ENCODE measurements at regions not wholly inside any gene's neighbourhood (a gene's known extent, or its start where the extent isn't known, plus 50 kb on each side); places are given as distances from the start of the nearest gene placed in this dataset.
A peak's percentile ranks its signal among the peaks of the same experiment; 100 is the strongest.

DNA sequence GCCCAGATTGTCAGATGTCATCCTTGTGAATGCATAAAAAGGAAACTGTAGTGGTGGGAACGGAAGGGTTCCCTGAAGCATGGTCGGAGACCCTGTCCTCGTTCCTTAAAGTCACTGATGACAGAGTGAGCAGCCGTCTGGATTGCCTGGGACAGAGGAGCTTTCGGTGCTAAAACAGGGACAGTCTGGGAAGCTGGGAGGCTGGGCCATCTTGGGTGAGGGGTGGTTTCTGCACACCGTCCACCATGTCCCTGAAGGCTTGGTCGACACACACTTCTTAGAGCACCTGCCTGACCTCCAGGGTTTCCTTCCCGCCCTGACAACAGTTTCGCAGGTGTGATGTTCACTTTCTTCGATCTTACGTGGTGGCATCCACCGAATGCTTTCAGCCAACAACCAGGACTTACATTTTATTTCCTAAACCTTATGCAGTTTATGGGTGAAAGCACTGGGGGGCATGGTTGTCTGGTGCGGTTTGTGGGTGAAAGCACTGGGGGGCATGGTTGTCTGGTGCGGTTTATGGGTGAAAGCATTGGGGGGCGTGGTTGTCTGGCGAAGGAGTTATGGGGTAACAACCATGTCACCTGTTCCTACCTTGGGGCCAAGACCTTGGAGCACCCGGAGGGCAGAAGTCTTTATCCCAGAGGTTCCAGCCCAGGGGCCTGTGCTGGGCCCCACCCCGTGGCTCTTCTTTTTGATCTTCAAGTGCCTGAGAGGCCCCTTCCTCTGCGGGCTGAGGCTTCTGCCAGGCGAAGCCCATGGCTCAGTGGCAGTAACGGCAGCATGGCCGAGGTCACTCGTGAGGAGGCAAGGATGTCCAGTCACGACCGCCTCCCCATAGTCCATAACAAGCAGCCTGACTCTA, 81.7 kb upstream of the FRMD1 start:
- Histone ChIP-seq H3K27me3 (no peaks in the 10 kb centered on the region), H3K4me1 (no peaks in the 10 kb centered on the region), H3K4me3 (no peak overlapping the region), H3K27ac (no peak overlapping the region), H3K36me3 (no peaks in the 10 kb centered on the region), H3K9me3 (no peaks in the 10 kb centered on the region)
- ATAC-seq (no peak), DNase-seq (no peak)
- TF ChIP-seq POLR2A (IDR thresholded peaks at IDR 0.05), result no peak
- TF ChIP-seq, protein P1, sequence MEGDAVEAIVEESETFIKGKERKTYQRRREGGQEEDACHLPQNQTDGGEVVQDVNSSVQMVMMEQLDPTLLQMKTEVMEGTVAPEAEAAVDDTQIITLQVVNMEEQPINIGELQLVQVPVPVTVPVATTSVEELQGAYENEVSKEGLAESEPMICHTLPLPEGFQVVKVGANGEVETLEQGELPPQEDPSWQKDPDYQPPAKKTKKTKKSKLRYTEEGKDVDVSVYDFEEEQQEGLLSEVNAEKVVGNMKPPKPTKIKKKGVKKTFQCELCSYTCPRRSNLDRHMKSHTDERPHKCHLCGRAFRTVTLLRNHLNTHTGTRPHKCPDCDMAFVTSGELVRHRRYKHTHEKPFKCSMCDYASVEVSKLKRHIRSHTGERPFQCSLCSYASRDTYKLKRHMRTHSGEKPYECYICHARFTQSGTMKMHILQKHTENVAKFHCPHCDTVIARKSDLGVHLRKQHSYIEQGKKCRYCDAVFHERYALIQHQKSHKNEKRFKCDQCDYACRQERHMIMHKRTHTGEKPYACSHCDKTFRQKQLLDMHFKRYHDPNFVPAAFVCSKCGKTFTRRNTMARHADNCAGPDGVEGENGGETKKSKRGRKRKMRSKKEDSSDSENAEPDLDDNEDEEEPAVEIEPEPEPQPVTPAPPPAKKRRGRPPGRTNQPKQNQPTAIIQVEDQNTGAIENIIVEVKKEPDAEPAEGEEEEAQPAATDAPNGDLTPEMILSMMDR (IDR thresholded peaks at IDR 0.05), result no peak
- whole genome bisulfite sequencing (ENCODE audit: insufficient coverage, low coverage, low lambda C conversion rate, missing lambda C conversion rate), result 91% methylated on average over 16 of the region's 25 CpGs
- intact Hi-C loops (cut with DNase I), result no loop called here

DNA sequence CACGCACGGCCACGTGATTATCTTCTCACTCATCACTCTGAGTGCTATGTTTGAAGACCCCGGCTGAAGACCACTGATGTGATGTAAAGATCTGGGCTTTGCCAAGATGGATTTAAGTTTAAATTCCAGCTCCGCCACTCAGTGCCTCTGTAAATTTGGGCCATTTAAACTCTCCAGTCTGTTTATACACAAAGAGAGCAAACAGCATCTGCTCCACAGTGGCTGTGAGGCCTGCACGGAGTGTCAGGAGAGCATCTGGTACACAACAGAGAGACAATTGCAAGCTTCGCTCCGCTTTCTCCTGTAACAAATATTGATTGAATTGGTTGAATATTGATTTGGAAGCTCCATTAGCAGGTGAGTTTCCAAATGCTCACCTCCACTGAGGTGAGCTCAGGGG, 80.5 kb upstream of the FRMD1 start:
- no peaks in the 10 kb centered on the region for H3K9me3 ChIP-seq
- no peak for DNase-seq
- 96% methylated on average over 3 of the region's 8 CpGs for WGBS (ENCODE audit: insufficient coverage, low coverage, low lambda C conversion rate, missing lambda C conversion rate)
- H3K27me3 ChIP-seq, result no peaks in the 10 kb centered on the region
- H3K27ac ChIP-seq, result no peak overlapping the region
- no peaks in the 10 kb centered on the region for H3K4me1 ChIP-seq
- TF ChIP-seq POLR2A (IDR thresholded peaks at IDR 0.05), result no peak
- TF ChIP-seq, protein P1 (IDR thresholded peaks at IDR 0.05), result no peak
- intact Hi-C loops (cut with DNase I), result loop anchor here (10.0 kb wide), 2 partner anchors 185 to 195 kb away; no protein-coding TSS in a partner anchor
- no peak overlapping the region for H3K4me3 ChIP-seq
- no peak for ATAC-seq
- H3K36me3 ChIP-seq, result no peaks in the 10 kb centered on the region

DNA sequence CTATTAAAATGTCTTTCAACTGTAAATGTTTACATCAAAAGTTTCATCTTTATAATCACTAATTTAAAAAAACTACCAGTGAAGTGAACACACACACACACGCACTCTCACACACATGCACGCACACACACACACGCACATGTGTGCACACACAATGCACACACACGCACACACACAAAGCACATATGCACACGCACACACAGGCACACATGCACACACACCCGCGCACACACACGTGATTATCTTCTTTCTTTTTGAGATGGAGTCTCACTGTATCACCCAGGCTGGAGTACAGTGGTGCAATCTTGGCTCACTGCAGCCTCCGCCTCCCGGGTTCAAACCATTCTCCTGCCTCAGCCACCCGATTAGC, 80.0 kb upstream of the FRMD1 start:
- DNase-seq, result no peak
- no peaks in the 10 kb centered on the region for H3K9me3 ChIP-seq
- H3K4me1 ChIP-seq, result no peaks in the 10 kb centered on the region
- H3K27ac ChIP-seq, result no peak overlapping the region
- ATAC-seq, result no peak
- no peaks in the 10 kb centered on the region for H3K36me3 ChIP-seq
- WGBS (ENCODE audit: insufficient coverage, low coverage, low lambda C conversion rate, missing lambda C conversion rate), result 87% methylated on average over 9 of the region's 11 CpGs
- no peak overlapping the region for H3K4me3 ChIP-seq
- TF ChIP-seq, protein P1 (IDR thresholded peaks at IDR 0.05), result no peak
- no peak for TF ChIP-seq POLR2A (IDR thresholded peaks at IDR 0.05)
- intact Hi-C loops (cut with DNase I), result loop anchor here (10.0 kb wide), 2 partner anchors 186 to 196 kb away; no protein-coding TSS in a partner anchor
- no peaks in the 10 kb centered on the region for H3K27me3 ChIP-seq

DNA sequence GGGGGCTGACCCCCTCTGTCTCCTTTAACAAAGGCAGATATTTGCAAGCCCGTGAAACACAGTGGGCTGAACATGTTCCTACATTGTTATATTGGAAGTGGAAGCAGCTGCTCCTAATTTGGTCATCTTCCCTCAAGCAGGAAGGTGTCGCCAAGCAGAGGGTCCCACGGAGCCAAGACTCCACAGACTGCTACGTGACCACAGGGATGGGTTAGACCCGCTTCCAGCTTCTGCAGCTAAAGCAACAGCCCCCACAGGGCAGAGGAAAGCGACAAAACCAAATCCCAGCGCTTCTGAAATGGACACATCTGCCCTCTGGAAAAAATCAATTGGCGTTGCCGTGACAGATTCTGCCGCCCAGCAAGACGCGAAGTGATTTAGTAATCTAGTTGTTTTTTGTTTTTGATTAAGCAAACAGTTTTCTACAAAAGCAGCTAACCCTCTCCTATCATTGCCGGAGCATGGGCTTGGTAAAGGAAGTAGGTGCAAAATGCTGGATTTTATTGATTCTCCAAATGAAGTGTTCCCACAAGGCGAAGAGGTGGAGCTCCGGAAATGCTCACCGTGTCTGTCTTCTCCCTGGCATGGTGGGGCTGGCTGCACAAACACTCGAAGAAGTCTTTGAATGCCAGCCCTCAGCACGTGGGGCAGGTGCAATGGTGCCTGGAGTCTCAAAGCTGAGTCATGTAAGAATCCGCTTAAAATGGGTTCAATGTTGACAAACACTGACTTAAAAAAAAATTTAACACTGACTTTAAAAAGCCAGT, 79.4 kb upstream of the FRMD1 start:
- TF ChIP-seq, protein P1 (IDR thresholded peaks at IDR 0.05), result no peak
- TF ChIP-seq POLR2A (IDR thresholded peaks at IDR 0.05), result no peak
- intact Hi-C loops (cut with DNase I), result loop anchor here (10.0 kb wide), 2 partner anchors 186 to 196 kb away; no protein-coding TSS in a partner anchor
- H3K4me1 ChIP-seq, result no peaks in the 10 kb centered on the region
- H3K27ac ChIP-seq, result no peak overlapping the region
- ATAC-seq (peak; percentile 23 to 58 (median 40)), DNase-seq (no peak)
- H3K36me3 ChIP-seq, result no peaks in the 10 kb centered on the region
- no peaks in the 10 kb centered on the region for H3K9me3 ChIP-seq
- WGBS (ENCODE audit: insufficient coverage, low coverage, low lambda C conversion rate, missing lambda C conversion rate), result 22% methylated on average over 11 of the region's 19 CpGs
- peak overlapping the region in 1 of 3 donors; percentile 14 for H3K4me3 ChIP-seq
- H3K27me3 ChIP-seq, result no peaks in the 10 kb centered on the region

Measured in right lobe of liver (tissue), 6 donors.